ENCODE measurements at regions not wholly inside any gene's neighbourhood (a gene's known extent, or its start where the extent isn't known, plus 50 kb on each side); places are given as distances from the start of the nearest gene placed in this dataset.
A peak's percentile ranks its signal among the peaks of the same experiment; 100 is the strongest.

DNA sequence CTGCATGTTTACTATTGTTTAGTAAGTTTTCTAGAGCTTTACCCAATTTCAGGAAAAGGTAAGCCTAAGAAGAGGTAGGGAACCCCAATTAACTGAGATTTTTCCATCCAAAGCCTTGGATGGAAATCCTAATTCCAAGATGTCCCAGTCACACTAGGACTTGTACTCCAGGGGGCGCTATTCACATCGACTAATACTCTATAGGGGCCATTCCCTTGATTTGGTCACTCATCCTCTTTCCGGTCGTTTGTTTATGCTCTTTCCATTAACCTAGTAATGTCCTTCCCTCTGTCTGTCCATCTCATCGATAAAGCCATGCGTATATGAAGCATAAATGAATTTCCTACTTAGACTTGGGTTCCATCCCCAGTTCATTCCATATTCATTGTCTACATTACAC, 80.8 kb upstream of the FUCA2 start:
- Histone ChIP-seq H3K27me3 (replicated peaks; ENCODE audit: insufficient read depth) (no peaks in the 10 kb centered on the region), H3K36me3 (ENCODE audit: low read depth) (no peaks in the 10 kb centered on the region), H3K27ac (no peak overlapping the region), H3K4me2 (ENCODE audit: unreplicated experiment) (no peak overlapping the region), H3K9me3 (ENCODE audit: low read depth) (no peaks in the 10 kb centered on the region), H3K9me2 (ENCODE audit: insufficient read depth) (no peaks in the 10 kb centered on the region), H3K79me2 (ENCODE audit: insufficient read depth) (no peaks in the 10 kb centered on the region), H4K20me1 (ENCODE audit: insufficient read depth) (no peaks in the 10 kb centered on the region), H3K9ac (no peak overlapping the region), H2AFZ (no peak overlapping the region), H3K4me1 (ENCODE audit: insufficient read depth) (peaks cover 17% of the 10 kb centered on the region), H3K4me3 (no peak overlapping the region), H3F3A (ENCODE audit: insufficient read depth) (no peaks in the 10 kb centered on the region)
- in situ Hi-C loops (cut with MboI): no loop called here
- DNase-seq: peak; percentile 17
- 84 to 91% methylated on average over 6 of the region's 6 CpGs for WGBS, 2 experiments (ENCODE audit: low coverage in 1 of 2, low lambda C conversion rate in 2 of 2, missing lambda C conversion rate in 2 of 2)
- TF ChIP-seq EZH2phosphoT487 (IDR thresholded peaks at IDR 0.05; ENCODE audit: insufficient read depth, low read depth) (no peak), EZH2 (IDR thresholded peaks at IDR 0.05; ENCODE audit: insufficient read depth, poor library complexity, severe bottlenecking) (no peak)

DNA sequence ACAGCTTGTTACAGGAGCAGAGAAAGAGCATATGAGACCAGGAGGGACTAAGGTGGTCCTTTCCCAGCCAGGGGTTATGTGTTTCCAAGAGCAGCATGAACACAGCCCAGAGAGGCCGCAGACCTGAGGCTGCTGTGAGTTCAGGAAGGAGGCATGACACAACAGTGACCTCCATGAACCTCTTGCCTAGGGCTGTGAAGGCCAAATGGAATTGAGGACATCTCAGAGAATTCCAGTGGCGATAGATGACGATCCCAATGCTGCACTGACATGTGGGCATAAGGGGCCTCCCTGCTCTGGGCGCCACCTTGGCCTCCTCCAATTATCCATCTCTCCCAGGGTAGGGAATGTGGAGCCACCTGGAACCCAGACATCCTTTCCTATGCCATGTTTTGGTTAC, 79.9 kb upstream of the FUCA2 start:
- H3K27me3 ChIP-seq (replicated peaks; ENCODE audit: insufficient read depth): no peaks in the 10 kb centered on the region
- H3K4me1 ChIP-seq (ENCODE audit: insufficient read depth): peaks cover 15% of the 10 kb centered on the region
- 94 to 98% methylated on average over 4 of the region's 4 CpGs for WGBS, 2 experiments (ENCODE audit: low coverage in 1 of 2, low lambda C conversion rate in 2 of 2, missing lambda C conversion rate in 2 of 2)
- H3K9me3 ChIP-seq (ENCODE audit: low read depth): no peaks in the 10 kb centered on the region
- no peak for DNase-seq
- H3K9ac ChIP-seq: no peak overlapping the region
- H3K27ac ChIP-seq: no peak overlapping the region
- no peaks in the 10 kb centered on the region for H4K20me1 ChIP-seq (ENCODE audit: insufficient read depth)
- H3F3A ChIP-seq (ENCODE audit: insufficient read depth): no peaks in the 10 kb centered on the region
- no peak overlapping the region for H2AFZ ChIP-seq
- H3K79me2 ChIP-seq (ENCODE audit: insufficient read depth): no peaks in the 10 kb centered on the region
- H3K4me3 ChIP-seq: no peak overlapping the region
- H3K9me2 ChIP-seq (ENCODE audit: insufficient read depth): no peaks in the 10 kb centered on the region
- in situ Hi-C loops (cut with MboI): no loop called here
- no peaks in the 10 kb centered on the region for H3K36me3 ChIP-seq (ENCODE audit: low read depth)
- H3K4me2 ChIP-seq (ENCODE audit: unreplicated experiment): no peak overlapping the region
- TF ChIP-seq EZH2phosphoT487 (IDR thresholded peaks at IDR 0.05; ENCODE audit: insufficient read depth, low read depth) (no peak), EZH2 (IDR thresholded peaks at IDR 0.05; ENCODE audit: insufficient read depth, poor library complexity, severe bottlenecking) (no peak)

DNA sequence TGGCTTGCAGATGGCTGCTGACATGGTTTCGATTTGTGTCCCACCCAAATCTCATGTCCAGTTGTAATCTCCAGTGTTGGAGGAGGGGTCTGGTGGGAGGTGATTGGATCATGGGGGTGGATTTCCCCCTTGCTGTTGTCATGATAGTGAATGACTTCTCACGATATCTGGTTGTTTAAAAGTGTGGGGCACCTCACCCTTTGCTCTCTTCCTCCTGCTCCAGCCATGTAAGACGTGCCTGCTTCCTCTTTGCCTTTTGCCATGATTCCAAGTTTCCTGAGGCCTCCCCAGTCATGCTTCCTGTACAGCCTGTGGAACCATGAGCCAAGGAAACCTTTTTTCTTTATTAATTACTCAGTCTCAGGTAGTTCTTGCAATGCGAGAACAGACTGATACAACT, 77.6 kb upstream of the FUCA2 start:
- in situ Hi-C loops (cut with MboI): loop anchor here (5.0 kb wide), 1 partner anchor 88 kb away; the partner anchor contains the start of gene PHACTR2
- DNase-seq: no peak
- H3K9me2 ChIP-seq (ENCODE audit: insufficient read depth): no peaks in the 10 kb centered on the region
- no peaks in the 10 kb centered on the region for H3K36me3 ChIP-seq (ENCODE audit: low read depth)
- no peaks in the 10 kb centered on the region for H3F3A ChIP-seq (ENCODE audit: insufficient read depth)
- H3K9me3 ChIP-seq (ENCODE audit: low read depth): no peaks in the 10 kb centered on the region
- H3K4me1 ChIP-seq (ENCODE audit: insufficient read depth): peaks cover 3% of the 10 kb centered on the region; the same call in 1 of the 2 replicates
- no peak overlapping the region for H3K27ac ChIP-seq
- H3K4me2 ChIP-seq (ENCODE audit: unreplicated experiment): no peak overlapping the region
- no peak overlapping the region for H2AFZ ChIP-seq
- TF ChIP-seq EZH2 (IDR thresholded peaks at IDR 0.05; ENCODE audit: insufficient read depth, poor library complexity, severe bottlenecking) (no peak), EZH2phosphoT487 (IDR thresholded peaks at IDR 0.05; ENCODE audit: insufficient read depth, low read depth) (no peak)
- H3K27me3 ChIP-seq (replicated peaks; ENCODE audit: insufficient read depth): no peaks in the 10 kb centered on the region
- H3K4me3 ChIP-seq: no peak overlapping the region
- no peaks in the 10 kb centered on the region for H4K20me1 ChIP-seq (ENCODE audit: insufficient read depth)
- H3K79me2 ChIP-seq (ENCODE audit: insufficient read depth): no peaks in the 10 kb centered on the region
- no peak overlapping the region for H3K9ac ChIP-seq
- WGBS, 2 experiments (ENCODE audit: low coverage in 1 of 2, low lambda C conversion rate in 2 of 2, missing lambda C conversion rate in 2 of 2): 89% methylated on average over 4 of the region's 4 CpGs

DNA sequence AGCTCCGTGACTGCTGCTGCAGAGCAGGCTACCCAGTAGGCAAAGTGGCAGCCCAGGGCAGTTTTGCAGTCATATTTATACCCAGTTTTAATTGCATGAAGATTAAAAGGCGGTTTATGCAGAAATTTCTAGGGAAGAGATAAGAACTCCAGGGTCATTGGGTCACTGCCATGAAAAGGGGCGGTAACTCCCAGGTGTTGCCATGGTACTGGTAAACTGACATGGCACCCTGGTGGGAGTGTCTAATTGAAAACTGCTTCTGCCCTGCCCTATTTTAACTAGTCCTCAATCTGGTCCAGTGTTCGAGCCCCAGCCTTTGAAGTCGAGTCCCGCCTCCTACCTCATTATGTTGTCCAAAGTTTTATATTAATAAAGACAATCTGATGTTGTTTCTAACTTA, 75.0 kb upstream of the FUCA2 start:
- H4K20me1 ChIP-seq (ENCODE audit: insufficient read depth): no peaks in the 10 kb centered on the region
- H3K4me1 ChIP-seq (ENCODE audit: insufficient read depth): peaks cover 26% of the 10 kb centered on the region
- no peak overlapping the region for H3K9ac ChIP-seq
- no peak overlapping the region for H3K4me2 ChIP-seq (ENCODE audit: unreplicated experiment)
- no peak for DNase-seq
- H2AFZ ChIP-seq: no peak overlapping the region
- no peaks in the 10 kb centered on the region for H3K79me2 ChIP-seq (ENCODE audit: insufficient read depth)
- in situ Hi-C loops (cut with MboI): loop anchor here (5.0 kb wide), 1 partner anchor 91 kb away; the partner anchor contains the start of gene PHACTR2
- no peaks in the 10 kb centered on the region for H3K9me3 ChIP-seq (ENCODE audit: low read depth)
- H3K4me3 ChIP-seq: no peak overlapping the region
- no peak overlapping the region for H3K27ac ChIP-seq
- no peaks in the 10 kb centered on the region for H3K9me2 ChIP-seq (ENCODE audit: insufficient read depth)
- H3K27me3 ChIP-seq (replicated peaks; ENCODE audit: insufficient read depth): no peaks in the 10 kb centered on the region
- TF ChIP-seq EZH2 (IDR thresholded peaks at IDR 0.05; ENCODE audit: insufficient read depth, poor library complexity, severe bottlenecking) (no peak), EZH2phosphoT487 (IDR thresholded peaks at IDR 0.05; ENCODE audit: insufficient read depth, low read depth) (no peak)
- WGBS, 2 experiments (ENCODE audit: low coverage in 1 of 2, low lambda C conversion rate in 2 of 2, missing lambda C conversion rate in 2 of 2): 81 to 84% methylated on average over 6 of the region's 6 CpGs
- peaks cover 9% of the 10 kb centered on the region for H3F3A ChIP-seq (ENCODE audit: insufficient read depth)
- H3K36me3 ChIP-seq (ENCODE audit: low read depth): no peaks in the 10 kb centered on the region

DNA sequence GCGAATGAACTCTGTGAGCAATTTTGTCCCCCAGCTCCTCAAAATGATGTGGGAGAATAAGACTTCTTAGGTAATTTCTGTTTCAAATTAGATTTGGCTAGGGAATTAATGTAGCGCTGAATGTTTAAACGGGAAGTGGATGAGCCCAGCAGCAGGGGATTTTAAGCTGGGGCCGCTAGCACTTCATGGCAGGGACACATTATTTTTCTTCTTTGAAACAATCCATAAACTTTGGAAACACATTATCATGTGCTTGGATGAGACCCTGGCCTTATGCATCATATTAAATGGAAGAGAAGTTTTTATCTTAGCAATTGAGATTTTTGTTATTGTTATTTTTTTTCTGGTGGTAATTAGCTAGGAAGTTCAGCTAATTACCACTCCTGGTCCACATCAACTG, 74.2 kb upstream of the FUCA2 start:
- H3K9me3 ChIP-seq (ENCODE audit: low read depth): no peaks in the 10 kb centered on the region
- H3K9ac ChIP-seq: no peak overlapping the region
- H3K27ac ChIP-seq: no peak overlapping the region
- peaks cover 13% of the 10 kb centered on the region for H3F3A ChIP-seq (ENCODE audit: insufficient read depth)
- H3K9me2 ChIP-seq (ENCODE audit: insufficient read depth): no peaks in the 10 kb centered on the region
- H3K4me1 ChIP-seq (ENCODE audit: insufficient read depth): peaks cover 27% of the 10 kb centered on the region
- no peak overlapping the region for H3K4me3 ChIP-seq
- H3K79me2 ChIP-seq (ENCODE audit: insufficient read depth): no peaks in the 10 kb centered on the region
- H3K4me2 ChIP-seq (ENCODE audit: unreplicated experiment): no peak overlapping the region
- H3K27me3 ChIP-seq (replicated peaks; ENCODE audit: insufficient read depth): no peaks in the 10 kb centered on the region
- H2AFZ ChIP-seq: no peak overlapping the region
- no peak for DNase-seq
- WGBS, 2 experiments (ENCODE audit: low coverage in 1 of 2, low lambda C conversion rate in 2 of 2, missing lambda C conversion rate in 2 of 2): 69 to 76% methylated on average over 4 of the region's 4 CpGs
- in situ Hi-C loops (cut with MboI): loop anchor here (5.0 kb wide), 1 partner anchor 92 kb away; the partner anchor contains the start of gene PHACTR2
- H3K36me3 ChIP-seq (ENCODE audit: low read depth): no peaks in the 10 kb centered on the region
- no peak for TF ChIP-seq EZH2 (IDR thresholded peaks at IDR 0.05; ENCODE audit: insufficient read depth, poor library complexity, severe bottlenecking)
- no peak for TF ChIP-seq EZH2phosphoT487 (IDR thresholded peaks at IDR 0.05; ENCODE audit: insufficient read depth, low read depth)
- H4K20me1 ChIP-seq (ENCODE audit: insufficient read depth): no peaks in the 10 kb centered on the region
